HEK293 (cell line): ENCODE measurements at regions not wholly inside any gene's neighbourhood (a gene's known extent, or its start where the extent isn't known, plus 50 kb on each side); places are given as distances from the start of the nearest gene placed in this dataset.

Source experiments
- ZBTB20 ChIP-seq: fragments of 450-650 bp; formaldehyde crosslinking; IDR thresholded peaks from 2 replicates; pipeline ENCODE4 v1.5.1; 2016; ENCODE audit warnings: missing biosample characterization, missing genetic modification characterization
- ZBTB8A ChIP-seq: fragments of 450-650 bp; formaldehyde crosslinking; IDR thresholded peaks from 2 replicates; pipeline ENCODE4 v1.5.1; 2016; ENCODE audit warnings: missing biosample characterization, missing genetic modification characterization
- ZNF184 ChIP-seq: fragments of 450-650 bp; IDR thresholded peaks from 2 replicates; pipeline ENCODE4 v1.5.1; 2018; ENCODE audit warnings: missing biosample characterization, mild to moderate bottlenecking, missing genetic modification characterization
- ZNF274 ChIP-seq, 2 experiments: fragments of 200-500 bp in 1 of 2; fragments of 450-650 bp in 1 of 2; sonication (Bioruptor generic) in 1 of 2; formaldehyde crosslinking in 1 of 2; IDR thresholded peaks; 2 replicates each; pipeline versions ENCODE4 v1.5.1 to v1.6.1; 2014 to 2016; ENCODE audit warnings: borderline replicate concordance in 1 of 2, inconsistent platforms in 1 of 2, low read length in 1 of 2, missing biosample characterization in 1 of 2, missing genetic modification characterization in 1 of 2
- ZNF677 ChIP-seq: fragments of 450-650 bp; IDR thresholded peaks from 2 replicates; pipeline ENCODE4 v1.5.0; 2018; ENCODE audit warnings: missing biosample characterization, mild to moderate bottlenecking, missing genetic modification characterization, moderate library complexity
- TF ChIP-seq, protein P1 (sequence below): fragments of 450-650 bp; formaldehyde crosslinking; IDR thresholded peaks from 2 replicates; pipeline ENCODE4 v1.5.1; 2016; ENCODE audit warnings: missing biosample characterization, missing genetic modification characterization
- TF ChIP-seq, protein P2 (sequence below): fragments of 450-650 bp; formaldehyde crosslinking; IDR thresholded peaks from 2 replicates; pipeline ENCODE4 v1.5.1; 2016; ENCODE audit warnings: missing biosample characterization, missing genetic modification characterization, borderline replicate concordance

DNA sequence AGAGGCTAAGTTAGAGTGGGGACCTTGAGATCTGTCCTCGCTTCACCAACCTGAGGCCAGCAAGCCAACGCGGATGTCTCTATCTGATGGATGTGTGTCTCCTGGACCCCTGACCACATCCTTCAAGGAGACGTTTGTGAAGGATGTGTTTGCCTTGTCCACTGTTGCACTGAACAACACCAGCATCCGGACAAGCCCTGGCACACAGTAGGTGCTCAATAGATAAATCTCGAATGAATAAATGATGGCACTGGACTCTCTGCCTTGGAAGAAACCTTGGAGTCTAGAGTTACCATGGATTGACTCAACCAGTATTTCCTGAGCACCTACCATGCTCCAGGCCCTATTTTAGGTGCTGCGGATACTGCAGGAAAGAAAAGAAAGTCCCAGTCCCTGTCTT, 97.7 kb upstream of the PTPN1 start:
- TF ChIP-seq, protein P1, sequence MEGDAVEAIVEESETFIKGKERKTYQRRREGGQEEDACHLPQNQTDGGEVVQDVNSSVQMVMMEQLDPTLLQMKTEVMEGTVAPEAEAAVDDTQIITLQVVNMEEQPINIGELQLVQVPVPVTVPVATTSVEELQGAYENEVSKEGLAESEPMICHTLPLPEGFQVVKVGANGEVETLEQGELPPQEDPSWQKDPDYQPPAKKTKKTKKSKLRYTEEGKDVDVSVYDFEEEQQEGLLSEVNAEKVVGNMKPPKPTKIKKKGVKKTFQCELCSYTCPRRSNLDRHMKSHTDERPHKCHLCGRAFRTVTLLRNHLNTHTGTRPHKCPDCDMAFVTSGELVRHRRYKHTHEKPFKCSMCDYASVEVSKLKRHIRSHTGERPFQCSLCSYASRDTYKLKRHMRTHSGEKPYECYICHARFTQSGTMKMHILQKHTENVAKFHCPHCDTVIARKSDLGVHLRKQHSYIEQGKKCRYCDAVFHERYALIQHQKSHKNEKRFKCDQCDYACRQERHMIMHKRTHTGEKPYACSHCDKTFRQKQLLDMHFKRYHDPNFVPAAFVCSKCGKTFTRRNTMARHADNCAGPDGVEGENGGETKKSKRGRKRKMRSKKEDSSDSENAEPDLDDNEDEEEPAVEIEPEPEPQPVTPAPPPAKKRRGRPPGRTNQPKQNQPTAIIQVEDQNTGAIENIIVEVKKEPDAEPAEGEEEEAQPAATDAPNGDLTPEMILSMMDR (tag by site-specific recombination), result no peak
- TF ChIP-seq ZBTB8A (tag by site-specific recombination), result no peak
- TF ChIP-seq, protein P2, sequence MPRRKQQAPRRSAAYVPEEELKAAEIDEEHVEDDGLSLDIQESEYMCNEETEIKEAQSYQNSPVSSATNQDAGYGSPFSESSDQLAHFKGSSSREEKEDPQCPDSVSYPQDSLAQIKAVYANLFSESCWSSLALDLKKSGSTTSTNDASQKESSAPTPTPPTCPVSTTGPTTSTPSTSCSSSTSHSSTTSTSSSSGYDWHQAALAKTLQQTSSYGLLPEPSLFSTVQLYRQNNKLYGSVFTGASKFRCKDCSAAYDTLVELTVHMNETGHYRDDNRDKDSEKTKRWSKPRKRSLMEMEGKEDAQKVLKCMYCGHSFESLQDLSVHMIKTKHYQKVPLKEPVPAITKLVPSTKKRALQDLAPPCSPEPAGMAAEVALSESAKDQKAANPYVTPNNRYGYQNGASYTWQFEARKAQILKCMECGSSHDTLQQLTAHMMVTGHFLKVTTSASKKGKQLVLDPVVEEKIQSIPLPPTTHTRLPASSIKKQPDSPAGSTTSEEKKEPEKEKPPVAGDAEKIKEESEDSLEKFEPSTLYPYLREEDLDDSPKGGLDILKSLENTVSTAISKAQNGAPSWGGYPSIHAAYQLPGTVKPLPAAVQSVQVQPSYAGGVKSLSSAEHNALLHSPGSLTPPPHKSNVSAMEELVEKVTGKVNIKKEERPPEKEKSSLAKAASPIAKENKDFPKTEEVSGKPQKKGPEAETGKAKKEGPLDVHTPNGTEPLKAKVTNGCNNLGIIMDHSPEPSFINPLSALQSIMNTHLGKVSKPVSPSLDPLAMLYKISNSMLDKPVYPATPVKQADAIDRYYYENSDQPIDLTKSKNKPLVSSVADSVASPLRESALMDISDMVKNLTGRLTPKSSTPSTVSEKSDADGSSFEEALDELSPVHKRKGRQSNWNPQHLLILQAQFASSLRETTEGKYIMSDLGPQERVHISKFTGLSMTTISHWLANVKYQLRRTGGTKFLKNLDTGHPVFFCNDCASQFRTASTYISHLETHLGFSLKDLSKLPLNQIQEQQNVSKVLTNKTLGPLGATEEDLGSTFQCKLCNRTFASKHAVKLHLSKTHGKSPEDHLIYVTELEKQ (tag by site-specific recombination), result no peak
- TF ChIP-seq ZNF677 (tag by site-specific recombination), result no peak
- no peak for TF ChIP-seq ZNF184 (tag by site-specific recombination)
- TF ChIP-seq ZBTB20 (tag by site-specific recombination), result no peak
- no peak for TF ChIP-seq ZNF274 (IDR thresholded peaks at IDR 0.05; ENCODE audit: low read length)
- no peak for TF ChIP-seq ZNF274 (tag by site-specific recombination; IDR thresholded peaks at IDR 0.05; ENCODE audit: borderline replicate concordance)
